A673 (cell line): ENCODE measurements at regions not wholly inside any gene's neighbourhood (a gene's known extent, or its start where the extent isn't known, plus 50 kb on each side); places are given as distances from the start of the nearest gene placed in this dataset.

ENCODE experiments used
- BruUV-seq: library from RNA; stranded (reverse); fragments of 400-500 nt; replicated peaks from 2 replicates; lab custom pipeline; 2021; lab: Mats Ljungman, UMichigan
- CTCF ChIA-PET: fragments of 300-600 bp; sonication (Branson Sonifier 250); formaldehyde crosslinking; loops from one replicate; lab custom pipeline; 2022; ENCODE audit warnings: antibody characterized with exemption; lab: Charles Lee
- POLR2A ChIA-PET: fragments of 300-600 bp; sonication (Branson Sonifier 250); formaldehyde crosslinking; loops from one replicate; lab custom pipeline; 2022; ENCODE audit warnings: antibody characterized with exemption; ENCODE audit not compliant: low non-redundant PET; lab: Charles Lee
- DNase-seq: peaks from one replicate; pipeline ENCODE4 v3.0.0-alpha.2; 2015; ENCODE audit warnings: low spot score
- H3K27ac ChIP-seq: fragments of 200-600 bp; sonication (generic); 2 replicates; pipeline ENCODE4 v1.5.1; 2016; ENCODE audit warnings: mixed run types, low read depth, mild to moderate bottlenecking, mixed read lengths, antibody characterized with exemption, low read length; ENCODE audit not compliant: poor library complexity, severe bottlenecking
- H3K27me3 ChIP-seq: fragments of 200-600 bp; sonication (generic); replicated peaks from 2 replicates; pipeline ENCODE4 v1.6.1; 2017; ENCODE audit warnings: mixed run types, low read depth, mild to moderate bottlenecking, mixed read lengths, antibody characterized with exemption, low read length; ENCODE audit not compliant: insufficient read depth, poor library complexity
- H3K36me3 ChIP-seq: fragments of 200-600 bp; sonication (generic); 2 replicates; pipeline ENCODE4 v1.6.1; 2016; ENCODE audit warnings: mixed run types, mild to moderate bottlenecking, mixed read lengths, antibody characterized with exemption, low read length; ENCODE audit not compliant: insufficient read depth, poor library complexity, severe bottlenecking
- H3K4me1 ChIP-seq: fragments of 200-600 bp; sonication (generic); 2 replicates; pipeline ENCODE4 v1.6.1; 2017; ENCODE audit warnings: mixed run types, mild to moderate bottlenecking, mixed read lengths, antibody characterized with exemption, low read length; ENCODE audit not compliant: insufficient read depth, poor library complexity, severe bottlenecking
- H3K4me3 ChIP-seq: fragments of 200-600 bp; sonication (generic); 2 replicates; pipeline ENCODE4 v1.5.1; 2016; ENCODE audit warnings: low read depth, mixed run types, mild to moderate bottlenecking, mixed read lengths, low read length; ENCODE audit not compliant: poor library complexity, severe bottlenecking
- H3K9me3 ChIP-seq: fragments of 200-600 bp; sonication (generic); 2 replicates; pipeline ENCODE4 v1.6.1; 2016; ENCODE audit warnings: mixed run types, low read depth, mild to moderate bottlenecking, mixed read lengths, antibody characterized with exemption, low read length; ENCODE audit not compliant: poor library complexity, severe bottlenecking
- CTCF ChIP-seq: fragments of 300-800, 200-600 bp; sonication (generic); conservative IDR thresholded peaks from 2 replicates; pipeline ENCODE4 v1.5.1; 2017; ENCODE audit warnings: low read depth, mild to moderate bottlenecking, antibody characterized with exemption, low read length, moderate library complexity, mixed read lengths
- EZH2 ChIP-seq: fragments of 200-600 bp; sonication (generic); IDR thresholded peaks from 2 replicates; pipeline ENCODE4 v1.6.1; 2017; ENCODE audit warnings: borderline replicate concordance, low read depth, mild to moderate bottlenecking, mixed read lengths, antibody characterized with exemption, low read length; ENCODE audit not compliant: poor library complexity, severe bottlenecking
- intact Hi-C: fragments of 100-400 bp; cut with micrococcal nuclease; formaldehyde crosslinking; loops from one replicate; pipeline ENCODE4 v1.10.0; 2022; ENCODE audit not compliant: unreplicated experiment

GRCh38 chr5:142382186-142382585 is 57.4 kb upstream of the SPRY4 start:
- ChIA-PET CTCF (no interaction called here), POLR2A (no interaction called here)
- Histone ChIP-seq H3K36me3 (no peaks in the 10 kb centered on the region), H3K4me3 (no peak overlapping the region), H3K9me3 (no peaks in the 10 kb centered on the region), H3K4me1 (peaks cover 22% of the 10 kb centered on the region), H3K27me3 (no peaks in the 10 kb centered on the region), H3K27ac (no peak overlapping the region)
- no peak for TF ChIP-seq CTCF
- no peak for TF ChIP-seq EZH2
- BruUV-seq, result no TSS peak
- DNase-seq, result no peak
- intact Hi-C loops, result no loop called here

DNA sequence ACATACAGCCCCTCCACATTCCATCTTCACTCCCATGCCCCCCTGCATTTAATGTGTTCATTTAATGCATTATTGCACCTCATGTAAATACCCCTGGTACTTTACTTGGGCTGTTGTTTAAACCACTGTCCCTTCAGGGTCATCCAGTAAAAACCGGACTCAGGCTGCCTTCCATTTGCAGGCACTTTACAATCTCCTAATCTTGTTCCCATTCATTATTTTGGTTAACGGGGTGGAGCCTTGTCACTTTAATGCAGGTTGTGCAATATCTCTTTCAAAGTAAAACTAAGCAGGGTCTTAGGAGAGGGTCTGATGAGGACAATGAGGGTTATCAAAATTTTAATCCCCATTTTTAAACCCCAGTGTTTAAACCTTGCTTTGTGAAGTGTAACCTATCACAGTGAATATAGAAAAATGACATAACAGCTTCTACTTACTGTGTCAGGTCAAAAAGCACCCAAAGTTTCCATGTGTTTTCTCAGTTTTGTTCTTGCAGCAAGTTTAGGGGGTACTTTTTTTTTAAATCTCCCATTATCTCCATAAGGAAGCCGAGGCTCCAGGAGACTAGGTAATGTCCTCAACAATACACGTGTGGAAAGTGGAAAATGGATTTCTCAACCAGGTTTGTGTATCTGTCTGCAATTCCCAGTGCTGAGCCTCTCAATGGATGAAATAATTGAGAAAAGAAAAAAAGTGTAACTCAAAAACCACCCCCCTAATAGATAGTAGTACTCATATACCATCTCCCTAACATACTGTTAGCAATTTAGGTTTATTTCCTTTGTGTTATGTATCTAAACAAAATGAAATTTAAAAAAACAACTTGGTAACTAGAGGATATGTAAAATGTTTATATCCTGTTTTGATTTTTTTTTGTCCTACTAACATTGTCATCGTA is 54.2 kb upstream of the SPRY4 start:
- ChIA-PET CTCF (no interaction called here), POLR2A (no interaction called here)
- Histone ChIP-seq H3K27me3 (no peaks in the 10 kb centered on the region), H3K27ac (no peak overlapping the region), H3K4me3 (no peak overlapping the region), H3K4me1 (peaks cover 10% of the 10 kb centered on the region), H3K36me3 (no peaks in the 10 kb centered on the region), H3K9me3 (no peaks in the 10 kb centered on the region)
- TF ChIP-seq EZH2 (no peak), CTCF (no peak)
- intact Hi-C loops, result no loop called here
- no peak for DNase-seq
- BruUV-seq, result no TSS peak

GRCh38 chr5:142375944-142376411 is 51.2 kb upstream of the SPRY4 start:
- H3K27ac ChIP-seq, result no peak overlapping the region
- no peaks in the 10 kb centered on the region for H3K9me3 ChIP-seq
- DNase-seq, result no peak
- CTCF ChIA-PET, result no interaction called here
- no TSS peak for BruUV-seq
- no peaks in the 10 kb centered on the region for H3K36me3 ChIP-seq
- H3K4me3 ChIP-seq, result no peak overlapping the region
- intact Hi-C loops, result no loop called here
- TF ChIP-seq CTCF (no peak), EZH2 (no peak)
- no peaks in the 10 kb centered on the region for H3K27me3 ChIP-seq
- peaks cover 10% of the 10 kb centered on the region for H3K4me1 ChIP-seq
- POLR2A ChIA-PET, result no interaction called here
